Mucosa of rectum (tissue), 2 donors: ENCODE measurements at regions not wholly inside any gene's neighbourhood (a gene's known extent, or its start where the extent isn't known, plus 50 kb on each side); places are given as distances from the start of the nearest gene placed in this dataset.
"Not testable (repeated sequence)": the region's sequence is repeated elsewhere in the genome, so short reads cannot be mapped to it uniquely, and the experiment has no call there.

Experiments
- H3K27ac ChIP-seq, 2 donors: one replicate each; pipeline ENCODE4 v1.7.0; 2013; ENCODE audit warnings: inconsistent platforms in 2 of 2, low read depth in 2 of 2, low read length in 2 of 2
- H3K27me3 ChIP-seq, 2 donors: one replicate each; pipeline ENCODE4 v1.7.0; 2013; ENCODE audit warnings: low read length in 2 of 2; ENCODE audit not compliant: control insufficient read depth in 2 of 2, insufficient read depth in 2 of 2
- H3K36me3 ChIP-seq, 2 donors: one replicate each; pipeline ENCODE4 v1.7.0; 2013; ENCODE audit warnings: low read length in 2 of 2; ENCODE audit not compliant: control insufficient read depth in 2 of 2, insufficient read depth in 2 of 2
- H3K4me1 ChIP-seq, 2 donors: one replicate each; pipeline ENCODE4 v1.7.0; 2013; ENCODE audit warnings: low read length in 2 of 2, mild to moderate bottlenecking in 1 of 2; ENCODE audit not compliant: control insufficient read depth in 2 of 2, insufficient read depth in 2 of 2
- H3K4me3 ChIP-seq, 2 donors: one replicate each; pipeline ENCODE4 v1.7.0; 2013; ENCODE audit warnings: low read length in 2 of 2
- H3K9ac ChIP-seq, 2 donors: one replicate each; pipeline ENCODE4 v1.7.0; 2013; ENCODE audit warnings: low read length in 2 of 2, low read depth in 1 of 2, mild to moderate bottlenecking in 1 of 2
- H3K9me3 ChIP-seq, 2 donors: one replicate each; pipeline ENCODE4 v1.7.0; 2013; ENCODE audit warnings: low read length in 2 of 2; ENCODE audit not compliant: control insufficient read depth in 2 of 2
- donor health status: healthy.
- donor health status: Normal muscosa, but diverticular disease.

DNA sequence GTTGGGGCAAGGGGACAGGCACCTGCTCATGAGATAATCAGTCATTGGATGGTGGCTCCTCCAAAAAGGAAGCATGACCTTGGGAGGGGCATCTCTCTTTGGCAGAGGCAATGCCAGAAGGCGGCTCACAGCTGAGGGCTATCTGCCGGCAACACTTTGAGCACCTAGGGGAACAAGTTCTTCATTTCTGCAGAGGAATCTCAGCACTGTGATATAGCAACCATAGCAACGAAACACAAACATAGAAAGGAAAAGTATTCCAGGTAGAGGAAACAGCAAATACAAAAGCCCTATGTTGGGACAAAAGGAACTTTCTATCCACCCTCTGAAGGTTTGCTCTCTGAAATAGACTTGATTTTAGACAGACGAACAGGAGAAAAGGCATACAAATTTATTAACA is 89.1 kb upstream of the NEDD4L start:
- no peak overlapping the region for H3K27ac ChIP-seq
- H3K4me3 ChIP-seq = no peak overlapping the region
- no peaks in the 10 kb centered on the region for H3K27me3 ChIP-seq
- peaks cover 15% of the 10 kb centered on the region in 2 donors for H3K4me1 ChIP-seq
- H3K36me3 ChIP-seq = no peaks in the 10 kb centered on the region
- H3K9me3 ChIP-seq = no peaks in the 10 kb centered on the region
- no peak overlapping the region for H3K9ac ChIP-seq

DNA sequence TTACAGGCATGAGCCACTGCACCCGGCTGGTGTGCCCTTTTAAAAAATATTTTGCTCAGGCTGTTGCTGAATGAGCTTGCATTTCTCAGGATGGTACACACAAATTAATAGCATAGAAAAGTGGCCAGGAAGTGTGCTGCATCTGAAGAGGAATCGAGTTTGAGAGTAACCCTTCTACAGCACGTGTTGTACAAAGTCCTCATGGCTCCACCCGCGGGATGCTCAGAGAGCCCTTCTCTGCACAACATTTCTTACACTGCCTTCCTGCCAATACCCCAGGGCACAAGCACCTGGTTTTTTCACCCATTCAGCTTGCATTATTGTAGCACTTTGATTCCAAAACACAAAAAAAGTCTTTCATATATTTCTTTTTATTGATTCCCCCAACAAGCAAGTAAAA is 90.1 kb upstream of the NEDD4L start:
- no peaks in the 10 kb centered on the region for H3K36me3 ChIP-seq
- H3K4me1 ChIP-seq = peaks cover 15% of the 10 kb centered on the region in 2 donors
- H3K9me3 ChIP-seq = no peaks in the 10 kb centered on the region
- no peak overlapping the region for H3K27ac ChIP-seq
- no peak overlapping the region for H3K4me3 ChIP-seq
- no peaks in the 10 kb centered on the region for H3K27me3 ChIP-seq
- H3K9ac ChIP-seq = no peak overlapping the region

DNA sequence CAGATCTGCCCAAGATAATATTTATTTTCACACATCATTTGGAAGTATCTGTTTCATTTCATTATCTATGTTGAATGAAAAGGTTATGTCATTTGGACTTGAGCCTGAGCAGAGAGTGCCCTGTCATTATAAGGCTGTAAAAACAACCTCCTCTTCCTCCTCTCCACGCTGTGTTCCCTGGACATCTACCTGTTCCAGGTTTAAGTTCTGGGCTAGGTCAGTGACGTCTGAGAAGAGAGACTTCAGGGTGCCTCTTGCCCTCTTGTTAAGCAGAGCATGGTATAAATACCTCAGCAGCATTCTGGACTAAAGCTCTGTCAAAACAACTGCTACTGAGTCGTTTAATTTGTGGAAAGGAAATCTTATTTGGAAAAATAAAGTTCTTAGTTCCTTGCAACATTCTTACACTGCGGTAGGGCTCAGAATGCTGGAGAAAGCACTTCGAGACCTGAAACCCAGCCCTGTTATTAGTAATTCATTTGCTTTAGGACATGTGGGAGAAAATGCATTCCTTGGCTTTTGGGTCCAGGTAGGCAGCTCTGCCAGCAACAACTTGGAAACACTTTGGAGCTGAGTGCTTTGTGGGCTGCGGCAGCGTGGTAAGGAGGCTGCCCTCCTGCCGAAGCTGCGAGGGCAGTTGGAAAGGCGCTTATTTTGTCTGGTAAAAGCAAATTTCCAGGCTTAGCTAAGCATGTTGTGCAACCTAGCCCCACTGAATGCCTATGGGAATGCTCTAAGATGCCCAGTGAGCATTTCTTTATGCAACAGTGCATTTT is 91.8 kb upstream of the NEDD4L start:
- no peak overlapping the region for H3K4me3 ChIP-seq
- no peaks in the 10 kb centered on the region for H3K27me3 ChIP-seq
- no peak overlapping the region for H3K27ac ChIP-seq
- H3K9ac ChIP-seq = no peak overlapping the region
- peaks cover 15% of the 10 kb centered on the region in 2 donors for H3K4me1 ChIP-seq
- H3K9me3 ChIP-seq = no peaks in the 10 kb centered on the region
- no peaks in the 10 kb centered on the region for H3K36me3 ChIP-seq

DNA sequence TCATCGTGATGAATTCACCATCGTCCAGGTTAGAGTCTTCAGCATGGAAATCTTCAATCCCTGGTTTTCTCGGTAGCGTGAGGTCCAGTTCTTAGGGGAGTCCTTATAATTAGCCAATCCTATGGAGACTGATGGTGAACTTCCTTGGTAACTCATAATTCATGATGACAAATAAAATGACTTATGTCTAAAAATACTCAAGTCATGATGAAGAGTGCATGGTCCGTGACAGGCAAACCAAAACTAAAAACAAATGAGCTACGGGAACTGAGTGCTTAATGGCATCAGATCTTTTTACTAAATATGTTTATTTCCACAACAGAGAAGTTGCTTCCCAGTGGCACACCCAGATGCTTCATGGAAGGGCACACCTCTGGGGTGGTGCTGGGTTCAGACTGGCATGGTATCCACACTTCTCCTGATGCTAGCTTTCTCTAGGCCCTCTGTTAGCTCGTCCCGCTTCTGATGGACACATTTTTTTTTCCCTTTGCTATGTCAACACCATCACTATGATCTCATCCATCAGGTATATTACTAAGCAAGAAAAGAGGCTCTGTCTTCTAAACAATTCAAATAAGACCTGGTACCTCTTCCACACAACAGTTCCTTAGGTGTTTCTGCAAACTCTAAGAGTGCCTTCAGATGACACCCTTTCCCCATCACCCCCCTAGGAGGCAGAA is 92.8 kb upstream of the NEDD4L start:
- no peaks in the 10 kb centered on the region for H3K27me3 ChIP-seq
- no peak overlapping the region for H3K9ac ChIP-seq
- H3K9me3 ChIP-seq = no peaks in the 10 kb centered on the region
- no peak overlapping the region for H3K4me3 ChIP-seq
- H3K27ac ChIP-seq = no peak overlapping the region
- no peaks in the 10 kb centered on the region for H3K36me3 ChIP-seq
- H3K4me1 ChIP-seq = peaks cover 7 to 14% of the 10 kb centered on the region in 2 donors

DNA sequence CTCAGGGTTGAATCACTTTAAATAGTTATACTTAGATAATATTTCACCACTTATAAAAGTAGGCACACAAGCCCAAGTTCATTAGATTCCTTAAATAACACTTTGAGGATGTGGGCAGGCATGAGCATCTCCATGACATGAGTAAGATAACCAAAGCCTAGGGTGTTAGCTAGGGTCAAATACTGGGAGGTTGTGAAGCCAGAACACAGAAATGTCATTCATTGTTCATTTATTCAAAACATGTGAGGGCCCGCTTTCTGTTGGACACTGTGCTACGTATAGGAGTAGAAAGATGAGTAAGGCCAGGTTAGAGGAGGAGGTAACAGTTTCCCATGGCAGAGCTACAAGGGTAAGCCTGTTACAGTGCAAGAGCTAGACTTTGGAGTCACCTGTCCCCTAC is 93.5 kb upstream of the NEDD4L start:
- Histone ChIP-seq H3K4me1 (peaks cover 2 to 7% of the 10 kb centered on the region in 2 donors), H3K36me3 (no peaks in the 10 kb centered on the region), H3K27me3 (no peaks in the 10 kb centered on the region), H3K9ac (no peak overlapping the region), H3K27ac (no peak overlapping the region), H3K9me3 (no peaks in the 10 kb centered on the region), H3K4me3 (no peak overlapping the region)

DNA sequence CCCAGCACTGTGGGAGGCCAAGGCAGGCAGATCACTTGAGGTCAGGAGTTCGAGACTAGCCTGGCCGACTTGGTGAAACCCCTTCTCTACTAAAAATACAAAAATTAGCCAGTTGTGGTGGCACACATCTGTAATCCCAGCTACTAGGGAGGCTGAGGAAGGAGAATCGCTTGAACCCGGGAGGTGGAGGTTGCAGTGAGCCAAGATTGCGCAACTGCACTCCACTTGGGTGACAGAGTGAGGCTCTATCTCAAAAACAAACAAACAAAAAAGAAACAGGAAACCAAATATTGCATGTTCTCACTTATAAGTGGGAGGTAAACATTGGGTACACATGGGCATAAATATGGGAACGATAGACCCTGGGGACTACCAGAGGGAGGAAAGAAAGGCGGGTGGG is 94.7 kb upstream of the NEDD4L start:
- not testable (repeated sequence) for H3K27ac ChIP-seq, H3K4me3 ChIP-seq, H3K36me3 ChIP-seq, H3K9me3 ChIP-seq, H3K4me1 ChIP-seq, H3K9ac ChIP-seq, H3K27me3 ChIP-seq

DNA sequence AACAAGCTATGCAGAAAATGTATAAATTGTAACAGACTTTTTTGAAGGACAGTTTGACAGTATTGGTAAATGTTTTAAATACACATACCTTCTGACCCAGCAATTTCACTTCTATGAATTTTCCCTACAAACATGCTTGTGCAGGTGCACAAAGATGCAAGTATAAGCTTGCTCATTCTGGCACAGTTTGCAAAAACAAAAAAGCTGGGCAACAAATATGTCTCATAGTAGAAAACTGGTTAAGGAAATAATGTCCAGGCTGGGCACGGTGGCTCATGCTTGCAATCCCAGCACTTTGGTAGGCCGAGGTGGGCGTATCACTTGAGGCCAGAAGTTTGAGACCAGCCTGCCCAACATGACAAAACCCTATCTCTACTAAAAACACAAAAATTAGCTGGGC is 96.9 kb upstream of the NEDD4L start:
- no peak overlapping the region for H3K27ac ChIP-seq
- H3K9ac ChIP-seq = no peak overlapping the region
- H3K36me3 ChIP-seq = no peaks in the 10 kb centered on the region
- H3K4me3 ChIP-seq = no peak overlapping the region
- H3K4me1 ChIP-seq = no peaks in the 10 kb centered on the region
- H3K9me3 ChIP-seq = no peaks in the 10 kb centered on the region
- H3K27me3 ChIP-seq = no peaks in the 10 kb centered on the region

DNA sequence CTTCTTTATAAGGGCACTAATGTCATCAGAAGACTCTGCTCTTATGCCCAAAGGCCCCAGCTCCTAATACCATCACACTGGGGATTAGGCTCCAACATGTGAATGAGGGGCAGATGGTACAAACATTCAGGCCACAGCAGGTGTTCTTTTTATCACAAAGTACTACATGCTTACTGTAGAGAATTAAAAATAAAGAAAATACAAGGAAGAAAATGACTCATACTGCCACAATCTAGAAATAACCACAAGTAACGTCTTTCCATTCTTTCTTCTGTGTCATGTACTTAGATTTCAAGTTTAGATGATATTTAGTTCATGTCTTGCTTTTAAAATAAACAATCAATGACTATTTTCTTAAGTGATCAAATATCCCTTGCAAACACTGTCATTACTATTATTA is 100.3 kb upstream of the NEDD4L start:
- no peaks in the 10 kb centered on the region for H3K9me3 ChIP-seq
- H3K4me3 ChIP-seq = no peak overlapping the region
- H3K9ac ChIP-seq = no peak overlapping the region
- no peaks in the 10 kb centered on the region for H3K27me3 ChIP-seq
- no peak overlapping the region for H3K27ac ChIP-seq
- H3K4me1 ChIP-seq = no peaks in the 10 kb centered on the region
- H3K36me3 ChIP-seq = no peaks in the 10 kb centered on the region

DNA sequence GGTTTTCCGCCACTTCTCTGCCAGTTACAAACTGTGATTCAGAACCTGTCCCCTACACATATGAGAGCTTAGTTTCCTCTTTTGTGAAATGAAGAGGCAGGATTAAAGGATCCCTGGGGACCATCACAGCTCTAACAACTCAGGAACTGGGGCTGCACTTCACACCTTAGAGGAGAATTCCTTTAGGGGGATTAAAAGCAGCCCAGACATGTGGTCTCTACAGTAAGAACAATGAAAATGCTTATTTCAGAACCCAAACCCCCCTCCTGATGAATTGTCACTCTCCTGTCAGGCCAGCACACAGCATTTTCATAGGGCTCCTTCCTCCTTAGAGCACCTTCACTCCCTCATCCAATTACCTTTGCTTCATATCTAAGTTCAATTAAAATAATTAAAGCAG is 101.5 kb upstream of the NEDD4L start:
- Histone ChIP-seq H3K27ac (no peak overlapping the region), H3K9me3 (no peaks in the 10 kb centered on the region), H3K4me3 (no peak overlapping the region), H3K27me3 (no peaks in the 10 kb centered on the region), H3K36me3 (no peaks in the 10 kb centered on the region), H3K9ac (no peak overlapping the region), H3K4me1 (no peaks in the 10 kb centered on the region)

DNA sequence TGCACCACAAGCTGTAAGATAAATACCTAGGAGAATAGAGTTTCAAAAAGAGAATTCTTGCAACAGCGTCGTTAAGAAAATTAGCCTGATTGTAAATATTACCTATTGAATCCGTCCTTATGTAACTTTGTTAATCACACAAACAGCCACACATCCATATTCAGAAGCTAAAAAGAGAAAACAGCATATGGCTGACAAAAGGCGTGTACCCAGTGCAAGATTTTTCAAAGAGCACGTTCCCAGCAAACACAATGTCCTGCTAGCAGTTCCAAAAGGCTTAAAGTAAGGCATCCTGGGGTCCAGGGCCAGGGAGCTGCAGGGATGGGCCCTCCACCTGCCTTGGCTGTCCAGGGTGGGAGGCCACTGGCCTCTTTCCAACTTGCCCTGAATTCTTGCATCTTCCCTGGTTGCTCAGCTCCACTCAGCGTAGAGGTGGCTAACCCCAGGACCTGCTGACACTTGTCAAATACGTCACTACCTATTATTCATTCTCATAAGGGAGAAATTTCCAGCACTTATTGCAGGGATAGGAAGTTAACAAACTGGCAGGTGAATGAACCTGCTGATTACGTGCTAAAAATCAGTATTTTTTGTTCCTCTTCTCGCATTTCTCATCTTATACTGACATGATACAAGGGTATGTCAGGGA is 102.1 kb upstream of the NEDD4L start:
- Histone ChIP-seq H3K27ac (no peak overlapping the region), H3K4me1 (no peaks in the 10 kb centered on the region), H3K9ac (no peak overlapping the region), H3K9me3 (no peaks in the 10 kb centered on the region), H3K27me3 (no peaks in the 10 kb centered on the region), H3K36me3 (no peaks in the 10 kb centered on the region), H3K4me3 (no peak overlapping the region)
